CD14-positive monocyte (primary cell): ENCODE measurements at regions not wholly inside any gene's neighbourhood (a gene's known extent, or its start where the extent isn't known, plus 50 kb on each side); places are given as distances from the start of the nearest gene placed in this dataset.

ENCODE experiments used
- DNase-seq, 3 donors: peaks; one replicate each; pipeline ENCODE4 v3.0.0-alpha.2; 2011 to 2022
- H2AFZ ChIP-seq: 2 replicates; pipeline ENCODE4 v1.6.0; 2012; ENCODE audit warnings: mild to moderate bottlenecking, low read depth, low read length, inconsistent platforms; ENCODE audit not compliant: insufficient read depth, poor library complexity, severe bottlenecking
- H3K27ac ChIP-seq, 2 donors: 1 replicate in 1 of 2; 2 replicates in 1 of 2; pipeline ENCODE4 v1.5.1; 2012 to 2013; ENCODE audit warnings: low read length in 2 of 2, control low read depth in 1 of 2, inconsistent platforms in 1 of 2, low read depth in 1 of 2, mild to moderate bottlenecking in 1 of 2
- H3K27me3 ChIP-seq, 2 donors: one replicate each; pipeline versions ENCODE4 v1.6.0 to v1.6.1; 2011 to 2013; ENCODE audit warnings: low read length in 2 of 2; ENCODE audit not compliant: control insufficient read depth in 2 of 2, insufficient read depth in 2 of 2
- H3K36me3 ChIP-seq, 2 donors: replicated peaks in 1 of 2; 1 replicate in 1 of 2; 2 replicates in 1 of 2; pipeline versions ENCODE4 v1.5.1 to v1.6.1; 2012 to 2013; ENCODE audit warnings: low read length in 2 of 2, control low read depth in 1 of 2, inconsistent platforms in 1 of 2, mild to moderate bottlenecking in 1 of 2; ENCODE audit not compliant: insufficient read depth in 2 of 2, control insufficient read depth in 1 of 2
- H3K4me1 ChIP-seq, 2 donors: 1 replicate in 1 of 2; 2 replicates in 1 of 2; pipeline versions ENCODE4 v1.5.1 to v1.6.1; 2012 to 2013; ENCODE audit warnings: low read length in 2 of 2, control low read depth in 1 of 2, inconsistent platforms in 1 of 2, mild to moderate bottlenecking in 1 of 2, moderate library complexity in 1 of 2; ENCODE audit not compliant: insufficient read depth in 2 of 2, control insufficient read depth in 1 of 2
- H3K4me2 ChIP-seq: replicated peaks from 2 replicates; pipeline ENCODE3; 2012; ENCODE audit warnings: low read length, moderate library complexity, mild to moderate bottlenecking; ENCODE audit not compliant: poor library complexity, severe bottlenecking; ENCODE audit errors: extremely low read depth
- H3K4me3 ChIP-seq, 3 experiments: fragments of 200-600 bp in 1 of 3; sonication (generic) in 1 of 3; replicated peaks in 1 of 3; 1 replicate in 2 of 3; 2 replicates in 1 of 3; pipeline ENCODE4 v1.5.1; 2011 to 2013; ENCODE audit warnings: low read length in 3 of 3, mild to moderate bottlenecking in 3 of 3, control low read depth in 2 of 3, low read depth in 2 of 3, inconsistent platforms in 1 of 3, moderate library complexity in 1 of 3
- H3K79me2 ChIP-seq: 2 replicates; pipeline ENCODE4 v1.6.0; 2012; ENCODE audit warnings: mild to moderate bottlenecking, control low read depth, inconsistent platforms, low read length, moderate library complexity; ENCODE audit not compliant: insufficient read depth
- H3K9ac ChIP-seq: 2 replicates; pipeline ENCODE4 v1.6.0; 2017; ENCODE audit warnings: low read length, mild to moderate bottlenecking; ENCODE audit not compliant: insufficient read depth, poor library complexity, severe bottlenecking
- H3K9me3 ChIP-seq, 2 donors: replicated peaks in 1 of 2; 1 replicate in 1 of 2; 2 replicates in 1 of 2; pipeline versions ENCODE4 v1.5.1 to v1.6.1; 2012 to 2013; ENCODE audit warnings: low read length in 2 of 2, control low read depth in 1 of 2; ENCODE audit not compliant: control insufficient read depth in 1 of 2, insufficient read depth in 1 of 2
- H4K20me1 ChIP-seq: 2 replicates; pipeline ENCODE4 v1.6.0; 2012; ENCODE audit warnings: mild to moderate bottlenecking, low read length, control low read depth, moderate library complexity; ENCODE audit not compliant: insufficient read depth
- H3K27ac Mint-ChIP-seq, 7 donors: one replicate each; pipeline ENCODE4 v1.8.0; 2020; ENCODE audit warnings: mild to moderate bottlenecking in 7 of 7, mixed read lengths in 7 of 7, moderate library complexity in 6 of 7, inconsistent platforms in 2 of 7
- H3K27me3 Mint-ChIP-seq, 3 donors: one replicate each; pipeline ENCODE4 v1.8.0; 2021 to 2022; ENCODE audit warnings: low read depth in 3 of 3, mild to moderate bottlenecking in 3 of 3, mixed read lengths in 3 of 3, moderate library complexity in 3 of 3, inconsistent platforms in 1 of 3
- H3K36me3 Mint-ChIP-seq, 2 donors: one replicate each; pipeline ENCODE4 v1.8.0; 2020; ENCODE audit warnings: mixed read lengths in 2 of 2, inconsistent platforms in 1 of 2, mild to moderate bottlenecking in 1 of 2
- H3K4me1 Mint-ChIP-seq: one replicate; pipeline ENCODE4 v1.8.0; 2020; ENCODE audit warnings: mild to moderate bottlenecking, mixed read lengths
- H3K4me3 Mint-ChIP-seq, 2 donors: one replicate each; pipeline ENCODE4 v1.8.0; 2020; ENCODE audit warnings: mild to moderate bottlenecking in 2 of 2, mixed read lengths in 2 of 2, moderate library complexity in 1 of 2
- H3K9me3 Mint-ChIP-seq, 7 donors: one replicate each; pipeline ENCODE4 v1.8.0; 2020 to 2022; ENCODE audit warnings: mixed read lengths in 7 of 7, mild to moderate bottlenecking in 6 of 7, moderate library complexity in 6 of 7, inconsistent platforms in 2 of 7
- WGBS: methylation state at CpG from one replicate; pipeline ENCODE4 v1.1.5; 2013; ENCODE audit warnings: missing lambda C conversion rate; ENCODE audit not compliant: insufficient coverage; 5-methylcytosine and 5-hydroxymethylcytosine counted together
- intact Hi-C, 2 donors: fragments of 100-400 bp; cut with micrococcal nuclease; formaldehyde crosslinking; loops; one replicate each; pipeline versions ENCODE4 v1.15.0 to v1.15.1; 2023
- TF ChIP-seq, protein P1 (sequence below): fragments of 200-600 bp; IDR thresholded peaks from one replicate; pipeline ENCODE4 v1.8.0; 2022; ENCODE audit warnings: antibody characterized with exemption, mild to moderate bottlenecking

DNA sequence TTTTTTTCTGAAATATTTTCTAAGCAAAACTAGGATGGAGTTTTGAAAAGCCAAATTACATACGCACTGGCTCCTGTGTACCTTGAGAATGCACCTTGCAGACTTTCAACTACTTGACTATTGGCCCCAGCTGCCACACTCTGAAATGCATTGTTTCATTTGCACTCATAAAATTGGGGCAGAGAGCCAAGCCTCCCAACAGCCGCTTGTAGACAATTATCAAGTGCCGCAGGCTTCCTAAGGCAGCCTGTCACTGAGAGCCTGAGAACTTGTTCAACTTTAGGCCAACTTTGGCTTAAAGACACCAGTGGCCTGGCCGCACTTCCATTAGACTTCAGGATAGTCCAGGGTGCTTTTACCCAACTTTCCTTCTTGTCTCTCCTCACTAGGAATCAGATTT is 115.7 kb upstream of the STARD13 start:
- no peaks in the 10 kb centered on the region for H3K4me1 Mint-ChIP-seq
- Histone ChIP-seq H3K4me1 (no peaks in the 10 kb centered on the region), H3K4me2 (no peak overlapping the region), H4K20me1 (no peaks in the 10 kb centered on the region), H2AFZ (no peak overlapping the region), H3K4me3 (no peak overlapping the region), H3K9ac (no peak overlapping the region), H3K36me3 (no peaks in the 10 kb centered on the region), H3K27ac (no peak overlapping the region), H3K27me3 (no peaks in the 10 kb centered on the region), H3K9me3 (no peaks in the 10 kb centered on the region), H3K79me2 (no peaks in the 10 kb centered on the region)
- peak overlapping the region in 1 of 7 donors; percentile 40 for H3K27ac Mint-ChIP-seq
- 100% methylated on average over 4 of the region's 4 CpGs for WGBS
- H3K4me3 Mint-ChIP-seq = no peak overlapping the region
- no peaks in the 10 kb centered on the region for H3K36me3 Mint-ChIP-seq
- H3K9me3 Mint-ChIP-seq = peaks cover 0 to 6% (median 2%) of the 10 kb centered on the region in 7 donors
- no peak for DNase-seq
- TF ChIP-seq, protein P1, sequence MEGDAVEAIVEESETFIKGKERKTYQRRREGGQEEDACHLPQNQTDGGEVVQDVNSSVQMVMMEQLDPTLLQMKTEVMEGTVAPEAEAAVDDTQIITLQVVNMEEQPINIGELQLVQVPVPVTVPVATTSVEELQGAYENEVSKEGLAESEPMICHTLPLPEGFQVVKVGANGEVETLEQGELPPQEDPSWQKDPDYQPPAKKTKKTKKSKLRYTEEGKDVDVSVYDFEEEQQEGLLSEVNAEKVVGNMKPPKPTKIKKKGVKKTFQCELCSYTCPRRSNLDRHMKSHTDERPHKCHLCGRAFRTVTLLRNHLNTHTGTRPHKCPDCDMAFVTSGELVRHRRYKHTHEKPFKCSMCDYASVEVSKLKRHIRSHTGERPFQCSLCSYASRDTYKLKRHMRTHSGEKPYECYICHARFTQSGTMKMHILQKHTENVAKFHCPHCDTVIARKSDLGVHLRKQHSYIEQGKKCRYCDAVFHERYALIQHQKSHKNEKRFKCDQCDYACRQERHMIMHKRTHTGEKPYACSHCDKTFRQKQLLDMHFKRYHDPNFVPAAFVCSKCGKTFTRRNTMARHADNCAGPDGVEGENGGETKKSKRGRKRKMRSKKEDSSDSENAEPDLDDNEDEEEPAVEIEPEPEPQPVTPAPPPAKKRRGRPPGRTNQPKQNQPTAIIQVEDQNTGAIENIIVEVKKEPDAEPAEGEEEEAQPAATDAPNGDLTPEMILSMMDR = no peak
- no peaks in the 10 kb centered on the region for H3K27me3 Mint-ChIP-seq
- intact Hi-C loops = no loop called here

DNA sequence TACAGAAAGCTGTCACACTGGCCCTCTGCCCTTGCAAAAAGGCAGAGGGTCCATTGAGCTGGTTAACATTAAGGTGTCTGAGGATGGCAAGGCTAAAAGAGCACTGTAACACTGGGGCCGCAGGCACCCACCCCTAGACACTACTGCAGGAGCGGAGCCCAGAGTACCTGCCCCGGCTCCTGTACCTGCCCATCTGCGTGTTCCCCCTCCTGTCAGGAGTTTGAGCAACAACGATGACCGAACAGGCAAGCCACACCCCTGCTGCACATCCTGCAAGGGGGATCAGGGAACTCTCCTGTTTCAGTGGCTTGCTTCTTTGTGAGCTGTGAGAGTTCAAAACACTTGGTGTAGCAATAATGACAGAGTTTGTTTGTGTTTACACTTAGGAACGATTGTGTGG is 117.4 kb upstream of the STARD13 start:
- no peaks in the 10 kb centered on the region for H3K27me3 Mint-ChIP-seq
- H3K9me3 Mint-ChIP-seq = peaks cover 0 to 5% (median 0%) of the 10 kb centered on the region in 7 donors
- H3K4me1 Mint-ChIP-seq = no peaks in the 10 kb centered on the region
- no peak overlapping the region for H3K4me3 Mint-ChIP-seq
- H3K79me2 ChIP-seq = no peaks in the 10 kb centered on the region
- DNase-seq = no peak
- H3K36me3 ChIP-seq = no peaks in the 10 kb centered on the region
- H3K4me1 ChIP-seq = no peaks in the 10 kb centered on the region
- intact Hi-C loops = no loop called here
- no peak overlapping the region for H3K27ac Mint-ChIP-seq
- WGBS = 93% methylated on average over 6 of the region's 7 CpGs
- no peak overlapping the region for H3K4me3 ChIP-seq
- no peaks in the 10 kb centered on the region for H3K27me3 ChIP-seq
- no peaks in the 10 kb centered on the region for H4K20me1 ChIP-seq
- no peak overlapping the region for H2AFZ ChIP-seq
- H3K27ac ChIP-seq = no peak overlapping the region
- no peak overlapping the region for H3K9ac ChIP-seq
- H3K36me3 Mint-ChIP-seq = no peaks in the 10 kb centered on the region
- no peak overlapping the region for H3K4me2 ChIP-seq
- TF ChIP-seq, protein P1 = no peak
- no peaks in the 10 kb centered on the region for H3K9me3 ChIP-seq
